ENCODE measurements at regions not wholly inside any gene's neighbourhood (a gene's known extent, or its start where the extent isn't known, plus 50 kb on each side); places are given as distances from the start of the nearest gene placed in this dataset.

DNA sequence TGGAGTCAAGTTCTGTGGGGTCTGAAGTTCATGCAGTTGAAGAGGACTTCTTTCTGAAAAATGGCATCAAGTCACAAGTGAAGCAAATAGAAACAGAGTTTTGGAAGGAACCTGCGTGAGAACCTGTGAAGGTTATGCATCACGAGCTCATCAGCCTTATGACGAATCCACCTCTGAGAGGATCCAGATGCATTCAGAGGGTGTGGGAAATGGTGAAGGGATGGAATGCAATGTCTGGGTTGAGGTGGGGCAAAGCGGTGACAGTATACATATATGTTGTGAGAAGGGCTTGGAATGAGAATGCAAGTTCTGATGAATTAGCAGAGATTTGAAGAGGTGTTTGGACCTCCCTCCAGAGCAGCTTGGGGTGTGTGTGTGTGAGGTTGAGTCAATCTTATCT, 382.1 kb upstream of the TBL1XR1 start:
- no peak overlapping the region for H3K4me3 ChIP-seq (replicated peaks; ENCODE audit: low read depth, low read length)
- TF ChIP-seq CTCF (IDR thresholded peaks at IDR 0.05; ENCODE audit: low read depth, low read length, missing control alignments): no peak
- no peak for DNase-seq (ENCODE audit: extremely low read depth, low read depth)

- TF ChIP-seq CTCF (IDR thresholded peaks at IDR 0.05; ENCODE audit: low read depth, low read length, missing control alignments): no peak
- DNase-seq (ENCODE audit: extremely low read depth, low read depth): no peak
- H3K4me3 ChIP-seq (replicated peaks; ENCODE audit: low read depth, low read length): no peak overlapping the region
Observed at GRCh38 chr3:177580437-177580836, 383.2 kb upstream of the TBL1XR1 start.

- no peak for DNase-seq (ENCODE audit: extremely low read depth, low read depth)
- no peak for TF ChIP-seq CTCF (IDR thresholded peaks at IDR 0.05; ENCODE audit: low read depth, low read length, missing control alignments)
- no peak overlapping the region for H3K4me3 ChIP-seq (replicated peaks; ENCODE audit: low read depth, low read length)
Observed at GRCh38 chr3:177585271-177585670, 388.0 kb upstream of the TBL1XR1 start.

- DNase-seq (ENCODE audit: extremely low read depth, low read depth): no peak
- no peak overlapping the region for H3K4me3 ChIP-seq (replicated peaks; ENCODE audit: low read depth, low read length)
- TF ChIP-seq CTCF (IDR thresholded peaks at IDR 0.05; ENCODE audit: low read depth, low read length, missing control alignments): no peak
Observed at GRCh38 chr3:177589041-177589650, 391.9 kb upstream of the TBL1XR1 start.

GRCh38 chr3:177589911-177590381, 392.7 kb upstream of the TBL1XR1 start:
- TF ChIP-seq CTCF (IDR thresholded peaks at IDR 0.05; ENCODE audit: low read depth, low read length, missing control alignments): no peak
- no peak overlapping the region for H3K4me3 ChIP-seq (replicated peaks; ENCODE audit: low read depth, low read length)
- peak; percentile 89 for DNase-seq (ENCODE audit: extremely low read depth, low read depth)

- no peak for TF ChIP-seq CTCF (IDR thresholded peaks at IDR 0.05; ENCODE audit: low read depth, low read length, missing control alignments)
- no peak overlapping the region for H3K4me3 ChIP-seq (replicated peaks; ENCODE audit: low read depth, low read length)
- DNase-seq (ENCODE audit: extremely low read depth, low read depth): no peak
Observed at GRCh38 chr3:177590826-177591225, 393.5 kb upstream of the TBL1XR1 start.

DNA sequence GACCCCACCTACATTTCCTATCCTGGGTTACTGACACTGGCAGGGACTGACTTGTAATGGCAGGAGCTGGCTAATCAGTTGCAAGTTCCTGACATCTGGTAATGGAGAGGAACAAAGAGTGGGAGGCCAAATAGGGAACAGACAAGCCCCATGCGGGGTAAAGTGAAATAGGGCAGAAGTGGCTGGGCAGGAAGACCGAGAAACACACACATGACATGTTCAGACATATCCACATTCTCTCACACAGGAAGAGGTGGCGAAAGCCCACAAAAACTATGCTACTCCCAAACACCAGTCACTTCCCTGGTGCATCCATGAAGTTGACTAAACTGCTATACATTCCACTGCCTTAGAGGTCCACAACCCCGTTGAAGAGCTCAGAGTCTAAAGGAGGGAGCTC, 394.1 kb upstream of the TBL1XR1 start:
- no peak for DNase-seq (ENCODE audit: extremely low read depth, low read depth)
- H3K4me3 ChIP-seq (replicated peaks; ENCODE audit: low read depth, low read length): no peak overlapping the region

More for the DNA sequence above, 394.1 kb upstream of the TBL1XR1 start:
- no peak for TF ChIP-seq CTCF (IDR thresholded peaks at IDR 0.05; ENCODE audit: low read depth, low read length, missing control alignments)

Data from HFF-Myc (cell line).